ENCODE measurements at regions not wholly inside any gene's neighbourhood (a gene's known extent, or its start where the extent isn't known, plus 50 kb on each side); places are given as distances from the start of the nearest gene placed in this dataset.

DNA sequence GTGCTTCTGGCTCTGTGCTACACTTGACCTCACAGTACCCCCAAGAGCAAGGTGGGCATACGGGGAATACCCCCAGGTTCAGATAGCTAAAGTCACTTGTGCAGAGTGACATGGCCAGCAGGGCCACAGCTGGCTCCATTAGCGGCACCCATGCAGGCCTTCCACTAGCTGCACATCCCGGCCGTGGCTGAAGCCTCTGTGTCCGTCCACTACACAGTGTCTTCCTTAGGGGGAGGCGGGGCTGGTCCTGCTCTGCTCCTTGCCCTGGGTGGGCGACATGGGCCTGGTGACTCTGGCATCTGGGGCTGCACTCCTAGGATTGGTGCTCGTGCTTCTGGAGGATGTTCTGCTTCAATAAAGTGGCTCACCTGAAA is 169.1 kb upstream of the IQSEC1 start:
- Histone ChIP-seq H3K9me2 (replicated peaks; ENCODE audit: insufficient read depth, low read length) (no peaks in the 10 kb centered on the region), H3K27me3 (ENCODE audit: low read length) (no peaks in the 10 kb centered on the region), H3K27ac (ENCODE audit: low read depth, low read length) (no peak overlapping the region), H2AFZ (ENCODE audit: low read depth, low read length, severe bottlenecking) (no peak overlapping the region), H4K20me1 (ENCODE audit: low read depth, low read length) (no peaks in the 10 kb centered on the region), H3K9me3 (ENCODE audit: insufficient read depth, low read length) (no peaks in the 10 kb centered on the region), H3K4me2 (ENCODE audit: low read depth, low read length, poor library complexity, severe bottlenecking) (no peak overlapping the region), H3K4me3 (ENCODE audit: insufficient read depth, low read length, poor library complexity, severe bottlenecking) (no peak overlapping the region), H3K36me3 (ENCODE audit: low read length) (no peaks in the 10 kb centered on the region), H3F3A (ENCODE audit: insufficient read depth) (no peaks in the 10 kb centered on the region), H3K9ac (ENCODE audit: low read length) (no peak overlapping the region), H3K79me2 (ENCODE audit: insufficient read depth, low read length) (no peaks in the 10 kb centered on the region)
- TF ChIP-seq EZH2phosphoT487 (conservative IDR thresholded peaks at IDR 0.05; ENCODE audit: low read length), result no peak

DNA sequence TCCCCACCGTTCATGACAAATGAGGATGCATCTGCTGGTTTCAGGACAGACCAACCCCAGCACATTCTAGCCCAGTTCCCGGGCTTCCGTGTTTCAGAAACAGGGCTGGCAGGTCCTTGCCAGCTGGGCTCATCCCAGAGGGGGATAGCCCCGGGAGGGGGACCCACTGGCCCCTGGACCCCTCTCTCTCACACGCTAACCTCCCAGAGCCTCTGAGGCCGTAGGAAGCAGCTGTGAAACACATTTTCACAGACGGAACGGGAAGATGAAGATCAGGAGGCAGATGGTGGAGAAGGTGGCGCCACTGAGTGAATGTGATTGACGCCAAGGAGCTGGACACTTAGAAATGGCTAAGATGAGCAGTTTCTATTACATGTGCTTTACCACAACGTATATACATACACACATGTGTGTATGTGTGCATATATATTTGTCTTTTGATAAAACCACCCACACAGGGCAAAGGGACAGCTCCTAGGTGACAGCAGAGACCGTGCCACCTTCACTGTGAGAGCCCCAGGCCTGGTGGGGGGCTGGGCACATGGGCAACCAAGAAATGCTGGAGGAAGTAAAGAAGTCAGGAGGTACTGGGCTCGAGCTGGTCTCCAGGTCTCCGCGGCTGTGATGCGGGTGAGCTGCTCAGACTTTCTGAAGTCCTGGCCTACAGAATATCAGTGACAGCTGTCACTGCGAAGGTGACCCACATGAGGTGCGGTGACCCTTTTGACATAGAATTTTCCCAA is 168.6 kb upstream of the IQSEC1 start:
- Histone ChIP-seq H3K36me3 (ENCODE audit: low read length) (no peaks in the 10 kb centered on the region), H3K79me2 (ENCODE audit: insufficient read depth, low read length) (no peaks in the 10 kb centered on the region), H3K9me2 (replicated peaks; ENCODE audit: insufficient read depth, low read length) (no peaks in the 10 kb centered on the region), H3K9ac (ENCODE audit: low read length) (no peak overlapping the region), H3K4me2 (ENCODE audit: low read depth, low read length, poor library complexity, severe bottlenecking) (no peak overlapping the region), H3K27me3 (ENCODE audit: low read length) (no peaks in the 10 kb centered on the region), H3F3A (ENCODE audit: insufficient read depth) (no peaks in the 10 kb centered on the region), H3K9me3 (ENCODE audit: insufficient read depth, low read length) (no peaks in the 10 kb centered on the region), H3K4me3 (ENCODE audit: insufficient read depth, low read length, poor library complexity, severe bottlenecking) (no peak overlapping the region), H3K27ac (ENCODE audit: low read depth, low read length) (no peak overlapping the region), H2AFZ (ENCODE audit: low read depth, low read length, severe bottlenecking) (no peak overlapping the region), H4K20me1 (ENCODE audit: low read depth, low read length) (no peaks in the 10 kb centered on the region)
- no peak for TF ChIP-seq EZH2phosphoT487 (conservative IDR thresholded peaks at IDR 0.05; ENCODE audit: low read length)
- TF ChIP-seq, protein P1, sequence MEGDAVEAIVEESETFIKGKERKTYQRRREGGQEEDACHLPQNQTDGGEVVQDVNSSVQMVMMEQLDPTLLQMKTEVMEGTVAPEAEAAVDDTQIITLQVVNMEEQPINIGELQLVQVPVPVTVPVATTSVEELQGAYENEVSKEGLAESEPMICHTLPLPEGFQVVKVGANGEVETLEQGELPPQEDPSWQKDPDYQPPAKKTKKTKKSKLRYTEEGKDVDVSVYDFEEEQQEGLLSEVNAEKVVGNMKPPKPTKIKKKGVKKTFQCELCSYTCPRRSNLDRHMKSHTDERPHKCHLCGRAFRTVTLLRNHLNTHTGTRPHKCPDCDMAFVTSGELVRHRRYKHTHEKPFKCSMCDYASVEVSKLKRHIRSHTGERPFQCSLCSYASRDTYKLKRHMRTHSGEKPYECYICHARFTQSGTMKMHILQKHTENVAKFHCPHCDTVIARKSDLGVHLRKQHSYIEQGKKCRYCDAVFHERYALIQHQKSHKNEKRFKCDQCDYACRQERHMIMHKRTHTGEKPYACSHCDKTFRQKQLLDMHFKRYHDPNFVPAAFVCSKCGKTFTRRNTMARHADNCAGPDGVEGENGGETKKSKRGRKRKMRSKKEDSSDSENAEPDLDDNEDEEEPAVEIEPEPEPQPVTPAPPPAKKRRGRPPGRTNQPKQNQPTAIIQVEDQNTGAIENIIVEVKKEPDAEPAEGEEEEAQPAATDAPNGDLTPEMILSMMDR (IDR thresholded peaks at IDR 0.05; ENCODE audit: insufficient read depth, low read length, poor library complexity, severe bottlenecking), result no peak

DNA sequence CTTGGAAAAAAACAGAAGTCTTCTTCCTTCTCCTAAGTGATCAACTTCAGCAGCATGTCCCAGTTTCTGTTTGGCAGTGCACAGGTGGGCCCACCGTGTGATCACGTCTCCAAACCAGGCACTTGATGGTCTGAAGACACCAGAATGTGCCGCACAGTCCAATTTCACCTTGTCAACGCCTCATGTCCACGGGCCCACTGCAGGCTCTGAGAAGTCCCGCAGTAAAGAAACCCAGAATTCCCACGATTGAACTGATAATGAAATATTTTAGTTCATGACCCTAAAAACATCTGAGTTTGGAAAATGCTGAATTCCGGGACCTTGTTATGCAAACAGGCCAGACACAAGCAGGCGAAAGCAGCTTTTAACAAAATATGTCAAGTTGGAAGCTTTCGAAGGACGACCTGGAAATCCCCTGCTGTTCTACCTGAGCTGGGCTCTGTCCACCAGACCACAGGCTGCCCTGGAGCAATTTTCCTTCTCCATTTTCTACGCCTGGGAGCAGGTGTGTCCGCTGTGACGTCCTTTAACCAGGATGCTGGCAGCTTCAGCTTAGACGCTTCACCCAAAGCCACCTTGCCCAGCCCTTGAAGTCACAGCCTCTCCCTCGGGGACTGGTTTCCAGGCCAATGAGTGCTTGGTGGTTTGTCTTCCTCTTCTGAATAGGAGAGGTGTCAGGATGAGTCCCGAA is 167.8 kb upstream of the IQSEC1 start:
- H3K9me2 ChIP-seq (replicated peaks; ENCODE audit: insufficient read depth, low read length), result no peaks in the 10 kb centered on the region
- no peaks in the 10 kb centered on the region for H3K27me3 ChIP-seq (ENCODE audit: low read length)
- H3K4me3 ChIP-seq (ENCODE audit: insufficient read depth, low read length, poor library complexity, severe bottlenecking), result no peak overlapping the region
- no peaks in the 10 kb centered on the region for H3K79me2 ChIP-seq (ENCODE audit: insufficient read depth, low read length)
- no peak overlapping the region for H2AFZ ChIP-seq (ENCODE audit: low read depth, low read length, severe bottlenecking)
- no peak overlapping the region for H3K4me2 ChIP-seq (ENCODE audit: low read depth, low read length, poor library complexity, severe bottlenecking)
- no peaks in the 10 kb centered on the region for H4K20me1 ChIP-seq (ENCODE audit: low read depth, low read length)
- H3K27ac ChIP-seq (ENCODE audit: low read depth, low read length), result no peak overlapping the region
- no peaks in the 10 kb centered on the region for H3K36me3 ChIP-seq (ENCODE audit: low read length)
- TF ChIP-seq EZH2phosphoT487 (conservative IDR thresholded peaks at IDR 0.05; ENCODE audit: low read length), result no peak
- TF ChIP-seq, protein P1 (IDR thresholded peaks at IDR 0.05; ENCODE audit: insufficient read depth, low read length, poor library complexity, severe bottlenecking), result no peak
- no peaks in the 10 kb centered on the region for H3F3A ChIP-seq (ENCODE audit: insufficient read depth)
- no peaks in the 10 kb centered on the region for H3K9me3 ChIP-seq (ENCODE audit: insufficient read depth, low read length)
- no peak overlapping the region for H3K9ac ChIP-seq (ENCODE audit: low read length)

DNA sequence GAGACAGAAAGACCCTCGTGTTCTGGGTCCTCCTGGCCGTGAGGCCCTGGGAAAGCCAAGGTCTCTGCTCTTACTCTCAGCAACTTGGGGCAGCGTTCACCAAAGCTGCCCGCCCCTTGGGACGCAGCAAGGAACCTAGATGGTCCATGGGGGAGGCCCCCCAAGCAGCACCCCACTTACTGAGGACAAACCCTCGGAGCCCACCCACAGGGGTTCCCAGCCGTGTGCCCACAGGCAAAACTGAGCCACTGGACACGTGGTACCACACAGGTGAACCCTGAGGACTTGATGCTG is 166.2 kb upstream of the IQSEC1 start:
- Histone ChIP-seq H3K9ac (ENCODE audit: low read length) (no peak overlapping the region), H4K20me1 (ENCODE audit: low read depth, low read length) (no peaks in the 10 kb centered on the region), H3K27me3 (ENCODE audit: low read length) (no peaks in the 10 kb centered on the region), H3K4me2 (ENCODE audit: low read depth, low read length, poor library complexity, severe bottlenecking) (no peak overlapping the region), H3K4me3 (ENCODE audit: insufficient read depth, low read length, poor library complexity, severe bottlenecking) (no peak overlapping the region), H3F3A (ENCODE audit: insufficient read depth) (no peaks in the 10 kb centered on the region), H3K36me3 (ENCODE audit: low read length) (no peaks in the 10 kb centered on the region), H3K9me2 (replicated peaks; ENCODE audit: insufficient read depth, low read length) (no peaks in the 10 kb centered on the region), H3K79me2 (ENCODE audit: insufficient read depth, low read length) (no peaks in the 10 kb centered on the region), H3K9me3 (ENCODE audit: insufficient read depth, low read length) (no peaks in the 10 kb centered on the region), H3K27ac (ENCODE audit: low read depth, low read length) (no peak overlapping the region), H2AFZ (ENCODE audit: low read depth, low read length, severe bottlenecking) (no peak overlapping the region)
- TF ChIP-seq, protein P1 (IDR thresholded peaks at IDR 0.05; ENCODE audit: insufficient read depth, low read length, poor library complexity, severe bottlenecking), result no peak
- TF ChIP-seq EZH2phosphoT487 (conservative IDR thresholded peaks at IDR 0.05; ENCODE audit: low read length), result no peak

Data from SU-DHL-6 (cell line).